Effector memory CD8-positive, alpha-beta T cell (primary cell): ENCODE measurements at regions not wholly inside any gene's neighbourhood (a gene's known extent, or its start where the extent isn't known, plus 50 kb on each side); places are given as distances from the start of the nearest gene placed in this dataset.
A peak's percentile ranks its signal among the peaks of the same experiment; 100 is the strongest.

Source experiments
- ATAC-seq: fragments of 150-1000 bp; cut with Tn5 transposase; replicated peaks from 2 replicates; pipeline ENCODE4 v1.10.0; 2021; ENCODE audit warnings: mild to moderate bottlenecking, moderate library complexity
- DNase-seq, 3 experiments: peaks; one replicate each; pipeline ENCODE4 v3.0.0; 2021
- H3K27ac Mint-ChIP-seq, 2 donors: one replicate each; pipeline ENCODE4 v1.8.0; 2022; ENCODE audit warnings: mild to moderate bottlenecking in 2 of 2, mixed read lengths in 2 of 2, moderate library complexity in 2 of 2
- H3K27me3 Mint-ChIP-seq, 2 donors: one replicate each; pipeline ENCODE4 v1.8.0; 2022; ENCODE audit warnings: mixed read lengths in 2 of 2
- H3K36me3 Mint-ChIP-seq: one replicate; pipeline ENCODE4 v1.8.0; 2022; ENCODE audit warnings: mild to moderate bottlenecking, moderate library complexity, mixed read lengths; ENCODE audit not compliant: insufficient read depth
- H3K4me1 Mint-ChIP-seq, 2 donors: one replicate each; pipeline ENCODE4 v1.8.0; 2022; ENCODE audit warnings: low read depth in 2 of 2, mixed read lengths in 2 of 2
- H3K4me3 Mint-ChIP-seq, 2 donors: one replicate each; pipeline ENCODE4 v1.8.0; 2022; ENCODE audit warnings: mild to moderate bottlenecking in 2 of 2, mixed read lengths in 2 of 2, moderate library complexity in 2 of 2
- H3K9me3 Mint-ChIP-seq, 2 donors: one replicate each; pipeline ENCODE4 v1.8.0; 2022; ENCODE audit warnings: mixed read lengths in 2 of 2

DNA sequence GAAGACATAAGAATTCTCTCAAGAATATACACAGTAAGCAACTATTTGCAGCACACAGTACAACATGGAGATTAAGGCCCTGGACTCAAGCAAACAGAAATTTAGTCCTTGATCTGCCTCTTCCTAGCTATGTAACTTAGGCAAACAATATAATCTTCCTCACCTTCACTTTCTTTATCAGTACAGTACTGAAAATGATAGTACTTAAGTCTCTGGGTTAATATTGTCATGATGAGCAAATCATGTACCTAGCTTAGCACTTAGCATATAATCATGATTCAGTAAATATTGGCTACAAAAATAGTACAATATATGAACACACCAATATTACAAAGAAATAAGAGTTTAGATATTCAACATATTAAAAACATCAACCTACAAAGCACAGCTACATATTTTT lies 320.5 kb downstream of the HACE1 start:
- ATAC-seq (no peak), DNase-seq (no peak)
- Mint-ChIP-seq H3K4me1 (no peaks in the 10 kb centered on the region), H3K9me3 (no peaks in the 10 kb centered on the region), H3K4me3 (no peak overlapping the region), H3K27me3 (peaks cover 2 to 17% of the 10 kb centered on the region in 2 donors), H3K36me3 (no peaks in the 10 kb centered on the region), H3K27ac (no peak overlapping the region)

DNA sequence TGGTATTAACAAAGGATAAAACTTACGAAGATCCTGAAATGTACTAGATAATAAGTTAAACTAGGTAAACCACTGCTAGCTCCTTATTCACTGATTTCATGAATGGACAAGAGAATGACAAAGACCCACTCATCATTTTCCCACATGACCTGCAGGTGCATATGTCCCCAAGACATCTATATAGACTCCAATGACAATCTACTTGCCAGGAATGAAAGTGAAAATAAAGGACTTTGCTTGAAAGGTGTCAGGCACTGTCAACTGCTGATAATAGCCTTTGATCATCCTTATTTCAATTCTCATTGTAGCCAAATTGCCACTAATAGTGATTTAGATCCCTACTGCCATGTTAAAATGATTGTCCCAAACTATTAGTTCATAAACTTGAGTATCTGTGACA lies 321.8 kb downstream of the HACE1 start:
- DNase-seq (no peak), ATAC-seq (no peak)
- Mint-ChIP-seq H3K27me3 (peaks cover 14 to 18% of the 10 kb centered on the region in 2 donors), H3K9me3 (no peaks in the 10 kb centered on the region), H3K4me3 (no peak overlapping the region), H3K27ac (no peak overlapping the region), H3K36me3 (no peaks in the 10 kb centered on the region), H3K4me1 (no peaks in the 10 kb centered on the region)

DNA sequence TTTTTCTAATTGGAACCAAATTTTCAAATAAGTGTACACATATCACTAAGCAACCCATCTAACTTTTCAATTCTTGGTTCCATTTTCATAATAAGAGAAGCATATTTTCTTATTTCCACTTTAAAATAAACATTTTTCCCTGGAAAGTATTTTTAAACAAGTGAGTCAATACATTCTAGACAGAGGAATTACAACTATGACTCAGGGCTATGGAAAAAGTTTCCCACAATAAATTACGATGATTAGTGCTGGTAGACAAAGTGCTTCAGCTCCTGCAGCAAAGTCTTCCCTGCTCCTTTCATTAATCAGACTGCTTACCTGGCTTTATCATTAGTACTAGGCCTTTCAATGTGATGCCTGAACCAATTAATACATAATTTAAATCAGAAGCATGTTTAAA lies 322.5 kb downstream of the HACE1 start:
- H3K36me3 Mint-ChIP-seq = no peaks in the 10 kb centered on the region
- H3K9me3 Mint-ChIP-seq = no peaks in the 10 kb centered on the region
- H3K4me3 Mint-ChIP-seq = no peak overlapping the region
- H3K27me3 Mint-ChIP-seq = peaks cover 14 to 18% of the 10 kb centered on the region in 2 donors
- no peak for ATAC-seq
- no peaks in the 10 kb centered on the region for H3K4me1 Mint-ChIP-seq
- no peak for DNase-seq
- H3K27ac Mint-ChIP-seq = no peak overlapping the region

DNA sequence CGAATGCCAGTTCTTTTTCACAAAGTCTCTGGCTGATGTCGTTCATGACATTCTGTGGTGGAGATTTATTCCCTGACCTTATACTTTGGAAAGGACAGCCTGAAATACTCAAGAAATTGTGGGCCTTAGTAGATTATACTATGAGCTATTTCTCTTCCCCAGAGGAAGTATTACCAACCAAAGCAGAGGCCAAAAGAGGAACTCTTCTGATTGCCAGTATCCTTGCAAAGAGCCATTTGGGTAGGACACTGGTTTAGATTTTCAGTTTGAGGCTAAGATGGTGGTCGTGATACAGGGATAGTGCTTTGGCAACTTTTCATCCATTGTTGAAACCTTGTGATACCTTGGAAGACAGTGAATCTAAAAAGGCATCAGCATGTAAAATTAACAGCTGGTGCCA lies 327.3 kb downstream of the HACE1 start:
- no peaks in the 10 kb centered on the region for H3K9me3 Mint-ChIP-seq
- no peak for DNase-seq
- H3K27ac Mint-ChIP-seq = no peak overlapping the region

DNA sequence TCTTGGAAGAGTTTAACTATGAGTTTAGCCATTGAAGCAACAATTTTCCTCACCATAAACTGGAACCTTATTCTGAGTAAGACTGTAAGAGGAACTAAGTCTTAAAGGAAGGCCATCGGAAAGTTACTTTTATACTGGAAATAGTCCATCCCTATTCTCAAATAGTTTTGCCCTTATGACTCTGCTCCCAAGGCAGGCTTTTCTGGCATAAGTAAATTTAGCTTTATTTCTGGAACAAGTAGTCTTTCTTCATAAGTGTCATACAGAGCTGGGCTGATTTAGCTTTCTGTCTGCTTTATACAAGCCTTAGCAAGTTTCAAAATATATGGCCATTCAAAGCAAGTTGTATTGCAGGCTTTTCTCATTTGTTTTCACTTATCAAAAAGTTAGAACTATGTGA lies 328.1 kb downstream of the HACE1 start:
- Mint-ChIP-seq H3K27me3 (peaks cover 26 to 28% of the 10 kb centered on the region in 2 donors), H3K4me3 (no peak overlapping the region), H3K36me3 (peaks cover 2% of the 10 kb centered on the region), H3K4me1 (no peaks in the 10 kb centered on the region), H3K9me3 (no peaks in the 10 kb centered on the region), H3K27ac (no peak overlapping the region)
- DNase-seq (no peak), ATAC-seq (no peak)

More for the DNA sequence above, 327.3 kb downstream of the HACE1 start:
- Mint-ChIP-seq H3K4me1 (no peaks in the 10 kb centered on the region), H3K27me3 (peaks cover 20 to 23% of the 10 kb centered on the region in 2 donors), H3K4me3 (no peak overlapping the region), H3K36me3 (no peaks in the 10 kb centered on the region)
- ATAC-seq = no peak

DNA sequence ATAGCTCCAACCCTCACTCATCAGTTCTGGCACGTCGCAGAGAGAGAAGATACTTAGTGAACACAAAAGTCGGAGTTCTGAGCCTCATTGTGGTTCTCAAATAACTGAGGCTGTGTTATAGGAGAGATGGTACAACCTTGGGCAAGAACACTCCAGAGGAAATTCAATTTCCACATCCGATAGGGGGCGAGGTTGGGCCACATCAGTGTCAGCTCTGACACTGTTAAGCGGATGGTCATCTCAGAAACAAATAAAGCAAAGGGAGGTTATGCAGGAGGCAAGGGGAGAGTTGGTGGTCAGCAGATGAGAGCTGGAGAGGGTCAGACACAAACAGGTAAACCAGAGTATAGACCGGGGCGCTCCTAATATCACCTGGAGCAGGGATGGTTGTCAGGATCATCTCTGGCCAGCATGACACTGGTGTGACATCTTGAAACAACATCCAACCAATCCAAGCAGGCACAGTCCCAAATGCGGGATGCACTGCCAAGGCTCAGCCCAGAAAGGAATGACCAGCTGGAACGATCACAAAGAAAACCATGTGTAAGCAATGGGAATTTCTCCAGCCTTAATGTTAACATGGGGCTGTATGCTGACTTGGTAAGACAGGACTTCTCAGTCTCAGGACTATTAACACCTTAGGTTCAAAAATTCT lies 331.8 kb downstream of the HACE1 start:
- H3K27ac Mint-ChIP-seq = no peak overlapping the region
- no peak overlapping the region for H3K4me3 Mint-ChIP-seq
- H3K9me3 Mint-ChIP-seq = no peaks in the 10 kb centered on the region
- peaks cover 16 to 32% of the 10 kb centered on the region in 2 donors for H3K27me3 Mint-ChIP-seq
- peaks cover 2 to 4% of the 10 kb centered on the region in 2 donors for H3K4me1 Mint-ChIP-seq
- H3K36me3 Mint-ChIP-seq = peaks cover 2% of the 10 kb centered on the region
- DNase-seq = no peak
- no peak for ATAC-seq

DNA sequence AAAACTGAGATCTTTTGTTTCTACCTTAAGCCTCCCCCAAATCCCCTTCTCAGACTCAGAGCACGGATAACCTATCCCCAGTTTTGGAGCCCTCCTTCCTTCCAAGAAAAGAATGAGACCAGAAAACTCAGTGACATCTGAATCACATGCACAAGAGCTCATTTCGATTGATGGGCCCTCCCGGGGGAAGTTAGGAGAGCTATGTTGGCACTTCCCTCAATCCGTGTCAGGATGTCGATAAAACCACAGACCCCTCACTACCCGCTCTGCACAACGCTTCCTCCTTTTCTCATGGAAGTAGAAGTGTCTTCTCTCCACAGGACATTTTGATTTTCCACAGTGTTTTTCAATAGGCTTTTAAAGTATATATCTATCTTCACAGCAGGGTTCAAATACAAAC lies 332.4 kb downstream of the HACE1 start:
- Mint-ChIP-seq H3K9me3 (no peaks in the 10 kb centered on the region), H3K27ac (no peak overlapping the region)

DNA sequence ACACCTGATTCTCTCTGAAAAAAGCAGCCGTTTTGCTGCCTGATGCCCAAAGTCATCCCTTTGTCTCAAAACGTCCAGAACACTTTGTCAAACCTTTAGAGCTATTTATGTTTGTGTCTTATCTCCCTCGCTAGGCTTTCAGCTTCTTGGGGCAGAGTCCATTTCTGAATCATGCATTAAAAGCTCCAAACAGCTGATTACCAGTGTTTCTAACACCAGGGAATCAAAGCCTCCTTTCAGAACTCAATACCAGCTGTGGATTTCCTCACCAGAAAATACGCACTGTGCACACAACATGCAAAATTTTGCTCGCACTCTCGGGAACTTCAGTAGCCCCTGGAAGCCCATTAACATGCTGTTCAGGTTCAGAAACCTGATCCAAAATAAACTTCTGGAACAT lies 333.3 kb downstream of the HACE1 start:
- ATAC-seq (no peak), DNase-seq (no peak)
- Mint-ChIP-seq H3K27ac (no peak overlapping the region), H3K36me3 (peaks cover 2% of the 10 kb centered on the region), H3K4me3 (no peak overlapping the region), H3K4me1 (peaks cover 2 to 4% of the 10 kb centered on the region in 2 donors), H3K27me3 (peaks cover 16 to 32% of the 10 kb centered on the region in 2 donors), H3K9me3 (no peaks in the 10 kb centered on the region)

More for the DNA sequence above, 332.4 kb downstream of the HACE1 start:
- peaks cover 16 to 32% of the 10 kb centered on the region in 2 donors for H3K27me3 Mint-ChIP-seq
- DNase-seq = no peak
- H3K36me3 Mint-ChIP-seq = peaks cover 2% of the 10 kb centered on the region
- peaks cover 2 to 4% of the 10 kb centered on the region in 2 donors for H3K4me1 Mint-ChIP-seq
- H3K4me3 Mint-ChIP-seq = no peak overlapping the region
- no peak for ATAC-seq

DNA sequence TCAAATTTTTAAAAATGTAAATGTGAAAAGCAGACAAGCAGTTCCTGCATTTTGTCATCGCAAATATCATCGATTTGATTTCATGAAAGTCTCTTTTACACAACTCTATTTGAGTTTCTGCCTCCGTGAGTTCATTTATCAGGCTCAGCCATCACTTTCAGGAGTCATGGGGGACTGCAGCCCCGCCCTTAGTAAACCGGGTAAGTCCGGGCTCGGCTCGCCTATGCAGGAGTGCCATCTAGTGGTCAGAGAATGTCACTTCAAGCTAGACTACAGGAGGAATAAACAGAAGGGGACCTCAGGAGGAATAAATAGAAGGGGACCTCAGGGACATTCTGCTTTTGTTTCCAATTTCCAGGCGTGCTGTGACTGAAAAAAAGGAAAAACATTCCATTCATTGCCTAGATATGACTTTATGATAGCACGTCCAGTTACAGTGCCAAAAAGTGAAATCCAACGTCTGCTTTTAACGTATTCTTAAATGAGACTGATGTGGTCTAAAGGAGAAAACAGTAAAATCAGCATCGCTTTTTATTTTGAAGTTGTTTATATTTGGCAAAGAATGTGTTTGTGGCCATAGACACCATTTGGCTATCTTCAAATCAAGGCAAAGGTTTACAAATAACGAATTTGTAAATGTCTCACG lies 333.9 kb downstream of the HACE1 start:
- Mint-ChIP-seq H3K27ac (no peak overlapping the region), H3K9me3 (no peaks in the 10 kb centered on the region), H3K27me3 (peaks cover 16 to 32% of the 10 kb centered on the region in 2 donors), H3K4me1 (peaks cover 2 to 4% of the 10 kb centered on the region in 2 donors), H3K4me3 (peak overlapping the region in 1 of 2 donors; percentile 32), H3K36me3 (peaks cover 2% of the 10 kb centered on the region)
- ATAC-seq (peak; percentile 97), DNase-seq (peak; percentile 48 to 49 (median 48))

DNA sequence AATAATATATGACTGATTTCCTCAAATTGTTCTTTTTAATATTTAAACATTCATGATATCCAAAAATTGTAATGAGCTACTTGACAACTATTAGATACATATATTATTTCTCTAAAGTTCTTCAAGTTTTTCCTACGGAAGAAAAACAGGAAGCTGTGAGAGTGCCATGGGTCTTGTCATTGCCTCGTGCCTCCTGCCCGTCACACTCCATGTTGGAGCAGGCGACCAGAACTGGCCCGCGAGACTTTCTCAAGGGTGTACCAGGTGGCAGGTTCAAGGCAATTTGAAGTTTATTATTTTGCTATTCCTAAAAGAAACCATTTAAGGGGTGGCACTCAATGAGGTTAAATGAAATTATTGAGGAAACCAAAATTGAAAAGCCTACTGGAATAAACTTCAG lies 337.2 kb downstream of the HACE1 start:
- ATAC-seq (no peak), DNase-seq (no peak)
- peaks cover 2% of the 10 kb centered on the region for H3K36me3 Mint-ChIP-seq

DNA sequence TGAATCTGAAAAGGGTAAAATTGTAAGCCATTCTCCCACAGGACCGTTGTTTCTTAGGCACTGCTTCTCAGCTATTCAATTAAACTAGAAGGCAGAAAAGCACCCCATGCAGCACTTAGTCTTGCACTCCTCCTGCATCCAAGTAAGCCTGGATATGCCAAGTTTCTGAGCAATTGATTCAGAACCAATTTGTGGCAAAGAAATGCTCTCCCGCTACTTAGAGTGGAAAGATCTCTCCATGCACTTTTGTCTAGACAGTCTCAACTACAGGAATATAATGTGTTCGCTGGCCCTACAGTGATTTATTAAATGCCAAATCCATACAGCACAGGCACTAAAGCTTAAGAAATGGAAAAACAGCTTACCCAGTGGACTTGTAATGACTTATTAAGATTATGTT lies 338.5 kb downstream of the HACE1 start:
- no peak for ATAC-seq
- no peaks in the 10 kb centered on the region for H3K36me3 Mint-ChIP-seq
- peaks cover 21 to 33% of the 10 kb centered on the region in 2 donors for H3K27me3 Mint-ChIP-seq
- H3K9me3 Mint-ChIP-seq = no peaks in the 10 kb centered on the region
- DNase-seq = no peak
- peaks cover 2 to 4% of the 10 kb centered on the region in 2 donors for H3K4me1 Mint-ChIP-seq
- no peak overlapping the region for H3K27ac Mint-ChIP-seq
- H3K4me3 Mint-ChIP-seq = no peak overlapping the region

More for the DNA sequence above, 337.2 kb downstream of the HACE1 start:
- no peak overlapping the region for H3K4me3 Mint-ChIP-seq
- peaks cover 17 to 35% of the 10 kb centered on the region in 2 donors for H3K27me3 Mint-ChIP-seq
- peaks cover 2 to 4% of the 10 kb centered on the region in 2 donors for H3K4me1 Mint-ChIP-seq
- H3K27ac Mint-ChIP-seq = no peak overlapping the region
- no peaks in the 10 kb centered on the region for H3K9me3 Mint-ChIP-seq

DNA sequence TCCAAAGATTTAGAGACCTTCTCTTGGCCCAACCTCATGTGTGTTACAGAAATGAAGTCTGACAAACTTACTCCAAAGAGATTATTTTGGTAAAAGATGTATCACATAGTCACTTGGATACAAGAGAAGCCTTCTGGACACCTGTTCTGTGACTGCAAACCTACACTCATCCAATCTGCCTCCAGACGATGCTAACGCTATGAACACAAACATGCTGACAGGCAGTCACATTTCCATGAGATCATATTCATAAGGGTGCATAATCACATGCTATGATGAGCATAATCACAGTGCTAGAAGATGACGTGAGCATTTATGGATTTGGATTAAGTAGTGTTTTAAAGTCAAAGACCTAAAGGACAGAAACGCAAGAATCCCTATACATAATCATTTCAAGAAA lies 340.2 kb downstream of the HACE1 start:
- H3K4me1 Mint-ChIP-seq = no peaks in the 10 kb centered on the region
- no peak for ATAC-seq
- H3K4me3 Mint-ChIP-seq = no peak overlapping the region
- H3K27me3 Mint-ChIP-seq = peaks cover 21 to 27% of the 10 kb centered on the region in 2 donors
- H3K36me3 Mint-ChIP-seq = no peaks in the 10 kb centered on the region
- no peaks in the 10 kb centered on the region for H3K9me3 Mint-ChIP-seq
- no peak for DNase-seq
- H3K27ac Mint-ChIP-seq = no peak overlapping the region

DNA sequence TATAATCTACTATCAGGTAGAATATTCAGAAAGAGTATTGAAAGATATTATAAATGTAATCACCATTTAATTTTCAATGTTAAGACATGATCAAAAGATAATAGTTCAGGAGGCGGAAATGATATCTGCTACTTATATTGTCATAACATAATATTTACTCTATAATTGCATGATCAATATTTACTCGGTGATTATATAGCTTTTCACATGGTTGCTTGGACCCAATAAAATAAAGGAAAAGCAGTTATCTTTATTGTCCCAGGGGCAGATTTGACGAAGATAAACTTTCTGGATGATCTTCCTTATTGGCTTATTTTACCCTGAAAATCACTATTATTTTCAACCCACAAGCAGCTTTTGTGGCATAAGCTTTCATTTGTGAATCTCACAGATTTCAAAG lies 350.4 kb downstream of the HACE1 start:
- H3K4me3 Mint-ChIP-seq = no peak overlapping the region
- H3K27me3 Mint-ChIP-seq = peaks cover 0 to 22% of the 10 kb centered on the region in 2 donors
- H3K27ac Mint-ChIP-seq = no peak overlapping the region
- ATAC-seq (no peak), DNase-seq (no peak)
- H3K36me3 Mint-ChIP-seq = peaks cover 3% of the 10 kb centered on the region
- H3K4me1 Mint-ChIP-seq = no peaks in the 10 kb centered on the region
- no peaks in the 10 kb centered on the region for H3K9me3 Mint-ChIP-seq

DNA sequence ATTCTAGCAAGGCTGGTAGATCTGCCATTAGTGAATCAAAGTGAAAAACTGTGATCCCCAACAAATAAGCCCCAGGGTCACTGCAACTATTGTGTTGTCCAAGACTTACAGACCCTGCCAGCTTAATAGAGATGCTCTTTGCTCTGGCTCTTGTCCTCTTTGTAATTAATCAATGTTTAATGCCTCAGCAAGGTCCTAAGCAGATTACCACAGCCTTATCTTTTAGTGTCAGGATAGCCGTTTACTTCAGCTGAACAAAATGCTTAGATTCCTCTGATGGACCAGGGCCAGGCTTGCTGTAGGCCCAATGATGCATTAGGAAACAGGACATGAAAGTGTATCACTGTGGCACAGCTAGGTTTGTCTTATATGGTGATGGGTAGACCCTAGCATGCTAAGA lies 353.3 kb downstream of the HACE1 start:
- ATAC-seq (no peak), DNase-seq (no peak)
- Mint-ChIP-seq H3K36me3 (peaks cover 3% of the 10 kb centered on the region), H3K4me3 (no peak overlapping the region), H3K27me3 (peaks cover 0 to 22% of the 10 kb centered on the region in 2 donors), H3K9me3 (no peaks in the 10 kb centered on the region), H3K27ac (no peak overlapping the region), H3K4me1 (no peaks in the 10 kb centered on the region)
